NCI-H1436 treated with DMSO at 0.1 percent for 48 hours (cell line): ENCODE measurements at regions not wholly inside any gene's neighbourhood (a gene's known extent, or its start where the extent isn't known, plus 50 kb on each side); places are given as distances from the start of the nearest gene placed in this dataset.
"Not testable (repeated sequence)": the region's sequence is repeated elsewhere in the genome, so short reads cannot be mapped to it uniquely, and the experiment has no call there.

Source experiments
- DNase-seq: peaks from one replicate; lab custom pipeline; 2025; lab: John Stamatoyannopoulos, UW

DNA sequence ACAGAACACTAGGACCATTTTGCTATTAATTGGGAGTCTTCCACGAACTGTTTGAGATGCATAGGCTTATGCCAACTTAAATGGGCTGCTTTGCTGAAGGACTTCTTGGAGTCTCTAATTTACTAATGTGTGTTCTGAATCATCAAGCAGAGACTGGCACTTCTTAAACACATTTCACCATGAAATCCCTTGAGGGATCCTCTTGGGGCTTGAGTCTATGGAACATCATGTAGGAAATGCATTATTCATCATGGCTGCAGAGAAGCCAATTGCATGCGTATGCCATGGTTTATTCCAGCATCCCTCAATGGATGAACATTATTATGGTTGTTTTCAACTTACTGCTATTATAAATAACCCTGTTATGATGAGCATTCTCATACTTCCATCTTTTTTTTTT is 73.4 kb downstream of the FGD2 start:
- DNase-seq: no peak

DNA sequence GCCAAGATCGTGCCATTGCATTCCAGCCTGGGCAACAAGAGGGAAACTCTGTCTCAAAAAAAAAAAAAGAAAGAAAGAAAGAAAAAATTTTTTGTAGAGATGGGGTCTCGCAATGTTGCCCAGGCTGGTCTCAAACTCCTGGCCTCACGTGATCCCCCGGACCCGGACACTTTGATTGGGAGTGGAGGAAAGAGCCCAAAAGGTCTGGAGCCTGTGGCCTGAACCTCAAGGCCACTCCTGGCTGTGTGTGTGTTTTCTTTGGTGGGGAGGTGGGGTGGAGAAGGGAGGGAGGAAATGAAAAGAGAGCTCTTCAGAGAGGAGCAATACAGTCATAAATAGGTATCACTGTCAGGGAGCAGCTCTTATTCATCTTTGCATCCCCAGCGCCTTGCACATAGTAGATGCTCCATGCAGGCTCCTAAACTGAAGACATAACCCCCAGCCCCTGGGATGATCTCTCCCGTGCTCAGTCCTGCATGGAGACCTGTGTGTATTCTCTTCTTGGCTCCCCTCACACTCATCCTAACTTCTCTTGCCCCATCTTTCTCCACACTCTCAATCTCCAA is 75.7 kb downstream of the FGD2 start:
- no peak for DNase-seq

DNA sequence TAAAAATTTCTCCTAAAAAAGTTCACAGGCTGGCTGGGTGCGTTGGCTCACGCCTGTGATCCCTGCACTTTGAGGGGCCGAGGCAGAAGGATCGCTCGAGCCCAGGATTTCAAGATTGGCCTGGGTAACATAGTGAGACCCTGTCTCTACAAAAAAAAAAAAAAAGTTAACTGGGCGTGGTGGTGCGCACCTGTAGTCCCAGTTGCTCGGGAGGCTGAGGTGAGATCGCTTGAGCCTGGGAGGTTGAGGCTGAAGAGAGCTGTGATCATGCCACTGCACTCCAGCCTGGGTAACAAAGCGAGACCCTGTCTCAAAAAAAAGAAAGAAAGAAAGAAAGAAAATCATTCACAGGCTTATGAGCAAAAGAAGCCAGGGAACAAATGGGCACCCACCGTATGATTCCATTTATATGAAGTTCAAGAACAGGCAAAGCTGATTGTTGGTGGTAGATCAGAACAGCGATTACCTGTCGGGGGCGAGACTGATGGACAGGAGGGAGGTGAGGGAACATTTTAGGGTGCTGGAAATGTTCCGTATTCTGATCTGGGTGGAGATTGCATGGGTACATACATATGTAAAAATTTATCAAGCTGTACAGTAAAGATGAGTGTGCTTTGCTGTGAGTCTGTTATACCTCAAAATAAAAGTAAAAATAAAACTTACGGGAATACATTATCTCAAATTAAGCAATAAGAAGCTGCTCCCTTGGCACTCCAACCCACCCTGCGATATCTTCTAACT is 77.1 kb downstream of the FGD2 start:
- DNase-seq: no peak

DNA sequence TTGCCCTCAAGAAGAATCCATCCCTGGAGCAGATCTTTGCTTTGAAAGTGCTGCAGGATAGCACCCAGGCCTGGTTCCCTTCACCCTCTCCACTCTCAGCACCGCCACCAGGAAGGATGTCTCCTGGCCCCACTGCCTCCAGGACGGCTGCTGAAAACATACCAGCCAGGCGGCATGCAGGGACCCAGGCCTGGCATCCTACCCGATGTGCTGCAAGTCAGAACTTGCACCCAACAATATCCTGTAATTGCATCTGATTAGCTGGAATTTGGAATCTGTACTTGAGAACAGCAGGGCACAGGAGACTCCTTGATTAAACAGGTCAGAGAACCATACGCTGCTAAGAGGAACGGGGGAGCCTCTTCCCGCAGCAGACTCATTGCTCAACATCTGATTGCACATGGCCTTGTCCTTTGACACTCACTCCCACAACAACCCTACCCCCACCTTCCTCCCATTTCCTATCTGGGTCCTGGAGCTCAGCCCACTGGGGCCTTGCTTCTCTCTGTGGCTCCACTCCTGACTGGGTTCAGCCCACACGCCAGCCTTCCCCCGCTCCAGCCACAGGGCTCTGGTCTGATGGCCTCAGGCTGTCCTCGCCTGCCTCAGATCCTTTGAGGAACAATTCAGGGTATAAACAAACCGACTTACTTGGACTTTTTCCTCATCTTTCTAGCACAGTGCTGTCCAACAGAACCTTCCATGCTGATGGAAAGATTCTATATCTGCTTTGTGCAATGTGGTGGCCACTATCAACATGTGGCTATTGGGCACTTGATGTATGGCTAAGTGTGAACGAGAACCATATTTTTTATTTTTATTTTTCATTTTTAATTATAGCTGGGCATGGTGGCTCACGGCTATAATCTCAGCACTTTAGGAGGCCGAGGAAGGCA is 78.0 kb downstream of the FGD2 start:
- peak; percentile 50 for DNase-seq

DNA sequence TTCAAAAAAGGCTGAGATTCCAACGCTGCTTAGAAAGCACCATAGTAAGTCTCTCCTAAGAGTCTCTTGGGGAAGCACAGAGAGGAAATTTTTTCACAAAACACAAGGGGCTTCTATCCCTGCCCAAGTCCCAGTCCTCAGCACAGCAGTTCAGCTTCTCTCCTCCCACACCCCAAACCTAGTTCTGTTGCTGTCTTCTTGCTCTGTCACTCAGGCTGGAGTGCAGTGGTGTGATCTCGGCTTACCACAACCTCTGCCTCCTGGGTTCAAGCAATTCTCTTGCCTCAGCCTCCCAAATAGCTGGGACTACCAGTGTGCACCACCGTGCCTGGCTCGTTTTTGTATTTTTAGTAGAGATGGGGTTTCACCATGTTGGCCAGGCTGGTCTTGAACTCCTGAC is 79.2 kb downstream of the FGD2 start:
- not testable (repeated sequence) for DNase-seq

DNA sequence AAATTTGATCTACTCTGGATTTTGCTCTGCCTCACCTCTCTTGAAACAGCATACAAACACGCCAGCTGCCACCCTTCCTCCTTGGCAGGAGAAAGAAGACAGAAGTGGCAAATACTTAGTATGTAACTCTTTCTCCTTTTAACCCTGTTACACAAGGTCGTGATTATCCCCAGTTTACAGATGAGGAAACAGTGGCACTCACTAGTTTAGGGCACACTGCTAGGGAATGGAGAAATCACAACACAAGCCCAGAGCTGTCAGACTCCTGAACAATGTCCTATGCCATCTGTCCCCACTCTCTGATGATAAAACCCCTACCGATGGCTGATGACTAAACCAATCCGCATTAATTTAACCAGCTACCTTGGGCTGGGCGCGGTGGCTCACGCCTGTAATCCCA is 79.7 kb downstream of the FGD2 start:
- no peak for DNase-seq

DNA sequence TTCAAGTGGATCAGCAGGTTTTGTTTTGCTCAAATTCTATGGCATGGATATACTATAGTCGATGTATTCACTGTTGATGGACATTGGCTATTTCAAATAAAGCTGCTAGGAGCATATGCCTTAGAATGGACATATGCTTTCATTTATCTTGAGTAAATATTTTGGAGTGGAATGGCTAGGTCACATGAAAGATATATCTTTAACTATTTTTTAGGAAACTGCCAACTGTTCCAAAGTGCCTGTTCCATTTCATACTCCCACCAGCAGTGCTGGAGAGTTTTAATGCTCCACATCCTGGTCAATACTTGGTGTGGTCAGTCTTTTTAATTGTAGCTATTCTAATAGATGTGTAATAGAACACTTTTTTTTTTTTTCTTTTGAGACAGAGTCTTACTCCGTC is 81.1 kb upstream of the PIM1 start:
- DNase-seq: no peak

DNA sequence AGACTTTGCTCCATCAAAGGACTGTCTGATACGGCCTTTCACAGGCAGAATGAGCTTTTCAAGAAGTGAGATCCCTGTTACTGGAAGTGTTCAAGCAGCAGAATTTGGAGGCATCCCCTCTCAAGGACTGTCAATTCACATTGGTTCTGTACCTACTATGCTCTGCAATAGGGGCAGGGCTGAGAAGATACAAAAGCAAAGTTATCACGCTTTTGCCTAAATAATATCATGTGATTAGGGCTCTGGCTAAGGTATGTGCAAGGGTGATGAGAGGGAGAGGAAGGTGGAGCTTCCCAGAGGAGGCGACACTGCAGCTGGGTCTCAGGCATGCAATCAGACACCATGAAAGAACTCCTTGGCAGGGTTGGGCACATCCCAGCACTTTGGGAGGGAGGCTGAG is 80.2 kb upstream of the PIM1 start:
- no peak for DNase-seq

DNA sequence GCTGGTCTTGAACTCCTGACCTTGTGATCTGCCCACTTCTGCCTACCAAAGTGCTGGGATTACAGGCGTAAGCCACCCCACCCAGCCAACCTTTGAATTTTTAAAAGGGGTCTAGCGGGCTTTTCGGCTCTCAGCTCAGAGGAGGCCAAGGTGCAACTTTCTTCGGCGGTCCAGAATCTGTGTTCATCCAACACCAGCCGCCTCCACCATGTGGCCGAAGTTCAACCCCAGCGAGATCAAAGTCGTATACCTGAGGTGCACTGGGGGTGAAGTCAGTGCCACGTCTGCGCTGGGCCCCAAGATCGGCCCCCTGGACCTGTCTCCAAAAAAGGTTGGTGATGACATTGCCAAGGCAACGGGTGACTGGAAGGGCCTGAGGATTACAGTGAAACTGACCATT is 78.8 kb upstream of the PIM1 start:
- DNase-seq: not testable (repeated sequence)

DNA sequence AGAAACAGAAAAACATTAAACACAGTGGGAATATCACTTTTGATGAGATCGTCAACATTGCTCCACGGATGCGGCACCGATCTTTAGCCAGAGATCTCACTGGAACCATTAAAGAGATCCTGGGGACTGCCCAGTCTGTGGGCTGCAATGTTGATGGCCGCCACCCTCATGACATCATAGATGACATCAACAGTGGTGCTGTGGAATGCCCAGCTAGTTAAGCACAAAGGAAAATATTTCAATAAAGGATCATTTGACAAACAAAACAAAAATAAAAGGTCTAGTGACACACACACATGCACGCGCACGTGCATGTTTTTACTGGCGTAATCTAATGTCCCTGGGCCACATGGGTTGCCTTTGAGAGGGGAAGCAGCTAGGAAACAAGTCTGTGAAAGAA is 78.4 kb upstream of the PIM1 start:
- not testable (repeated sequence) for DNase-seq

DNA sequence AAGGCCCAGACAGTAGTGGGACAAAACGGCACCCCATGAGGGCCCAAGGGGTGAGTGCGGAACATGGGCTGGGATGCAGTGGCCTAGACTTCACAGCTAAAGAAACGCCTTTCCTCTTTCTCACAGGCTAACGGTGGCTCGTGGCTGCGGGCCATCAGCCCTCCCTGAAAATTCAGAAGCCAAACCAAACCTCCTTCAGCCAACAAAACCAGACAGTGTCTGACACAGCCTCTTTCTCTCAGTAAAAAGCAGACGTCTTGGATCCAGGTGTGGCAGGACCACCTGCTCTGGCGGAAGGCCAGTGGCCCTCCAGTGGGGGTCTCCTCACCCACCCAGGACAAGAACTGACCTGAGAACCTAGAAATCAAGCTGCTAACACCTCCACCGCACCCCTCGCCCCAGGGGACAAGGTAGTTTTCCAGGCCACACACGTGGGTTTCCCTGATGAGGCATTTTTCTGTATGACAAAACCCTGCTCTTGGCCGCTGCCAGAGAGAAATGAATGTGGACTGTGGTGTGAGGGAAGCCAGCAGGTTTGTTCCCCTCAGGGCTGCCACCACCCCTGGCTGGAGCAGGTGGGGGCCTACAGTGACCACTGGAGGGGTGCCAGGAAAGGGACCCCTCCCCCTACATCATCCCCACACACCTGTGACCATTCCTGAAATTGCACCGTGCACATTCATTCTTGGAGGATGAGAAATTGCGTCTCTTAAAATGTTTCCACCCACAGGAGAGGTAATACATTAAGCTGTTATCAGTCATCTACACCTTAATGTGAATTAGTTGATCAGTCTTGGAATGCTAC is 76.8 kb upstream of the PIM1 start:
- DNase-seq: no peak

DNA sequence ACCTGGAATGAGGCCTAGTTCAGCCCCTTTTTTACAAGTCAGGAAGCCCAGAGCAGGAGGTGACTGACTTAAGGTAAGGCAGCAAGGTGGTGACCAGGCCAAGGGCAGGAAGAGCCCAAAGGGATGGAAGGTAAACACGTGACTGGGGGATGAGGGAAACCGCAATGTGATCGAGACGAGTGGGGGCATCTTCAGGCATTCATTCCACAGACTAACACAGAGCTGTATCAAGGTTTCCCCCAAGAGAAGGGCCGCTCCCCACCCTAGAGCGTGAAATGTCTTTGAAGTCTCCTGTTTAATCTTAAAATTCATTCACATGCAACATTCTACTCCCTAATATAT is 76.3 kb upstream of the PIM1 start:
- DNase-seq: no peak

DNA sequence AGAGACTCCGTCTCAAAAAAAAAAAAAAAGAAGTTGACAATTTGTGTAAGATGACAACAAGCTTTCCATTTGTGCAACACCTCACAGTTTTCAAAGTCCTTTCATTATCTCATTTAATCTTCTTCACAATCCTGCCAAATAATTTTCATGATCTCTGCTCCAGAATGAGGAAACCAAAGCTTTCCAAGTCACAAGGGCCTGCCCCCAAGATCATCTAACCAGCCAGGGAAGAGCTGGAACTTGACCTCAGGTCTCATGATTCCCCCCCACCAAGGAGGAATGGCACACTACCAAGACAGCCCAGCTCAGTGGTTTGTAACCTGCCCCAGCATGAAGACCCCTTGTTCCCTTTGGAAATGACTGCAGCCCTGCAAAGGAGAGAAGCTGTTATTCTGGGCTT is 74.0 kb upstream of the PIM1 start:
- DNase-seq: no peak

DNA sequence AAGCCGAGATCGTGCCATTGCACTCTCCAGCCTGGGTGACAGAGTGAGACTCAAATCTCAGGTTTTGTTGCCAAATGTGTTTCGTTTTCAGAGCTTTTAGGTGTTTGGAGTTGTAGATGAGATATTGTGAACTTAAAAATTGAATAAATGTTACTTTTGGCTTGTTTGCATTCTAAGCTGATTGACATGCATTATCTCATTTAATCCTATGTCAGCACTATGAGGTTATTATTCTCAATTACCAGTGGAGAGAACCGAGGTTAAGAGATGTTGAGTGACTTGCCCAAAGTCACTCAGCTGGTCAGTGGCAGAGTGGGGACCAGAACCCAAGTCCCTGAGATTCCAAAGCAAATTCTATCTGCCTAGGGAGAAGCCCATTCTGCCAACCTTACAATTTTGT is 72.6 kb upstream of the PIM1 start:
- no peak for DNase-seq

DNA sequence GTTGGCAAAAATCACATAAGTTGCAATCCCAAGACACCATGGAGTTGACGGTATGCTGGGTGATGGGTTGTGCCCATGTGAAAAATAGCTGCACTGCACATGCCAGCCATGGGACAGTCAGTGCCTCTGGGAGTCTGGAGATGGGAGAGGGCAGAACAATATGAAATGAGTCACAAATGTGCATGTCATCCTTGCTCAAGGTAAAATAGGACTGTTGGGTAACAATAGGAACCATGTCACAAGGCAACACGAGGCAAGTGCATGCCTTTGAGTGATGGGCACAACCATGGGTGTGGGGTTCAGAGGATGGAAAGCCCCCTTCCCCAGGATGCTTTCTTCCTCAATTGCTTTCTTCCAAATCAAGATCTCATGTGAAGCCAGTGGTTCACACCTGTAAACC is 70.5 kb upstream of the PIM1 start:
- no peak for DNase-seq

DNA sequence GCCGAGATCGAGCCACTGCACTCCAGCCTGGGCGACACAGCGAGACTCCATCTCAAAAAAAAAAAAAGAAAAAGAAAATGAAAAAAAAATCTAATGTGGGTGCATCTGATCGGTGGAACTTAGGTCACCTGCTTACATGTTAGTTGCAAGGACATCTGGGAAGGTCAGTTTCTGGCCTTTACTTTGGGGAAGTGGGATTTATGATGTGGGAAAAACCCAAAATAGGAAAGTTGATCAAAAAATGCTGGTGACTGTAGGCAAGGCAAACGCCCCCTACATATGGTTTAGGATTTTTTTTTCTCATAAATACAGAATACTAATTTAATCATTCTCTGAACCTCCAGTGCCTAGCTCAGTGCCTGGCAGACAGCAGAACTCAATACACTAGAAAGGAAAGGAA is 69.2 kb upstream of the PIM1 start:
- DNase-seq: no peak

DNA sequence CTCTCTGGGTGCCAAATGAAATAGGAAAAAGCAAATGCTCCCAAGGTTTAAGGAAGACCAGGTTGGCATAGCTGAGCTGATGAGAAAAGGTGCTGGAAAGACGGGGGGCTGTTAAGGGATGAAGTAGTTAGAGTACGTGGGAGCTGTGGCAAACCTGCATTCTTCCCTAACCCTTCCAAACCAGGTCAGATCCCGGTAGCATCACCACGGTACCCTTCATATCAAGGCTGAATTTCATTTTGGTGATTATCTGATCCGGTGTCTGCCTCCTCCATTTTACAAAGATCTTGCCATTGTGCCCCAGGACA is 68.0 kb upstream of the PIM1 start:
- DNase-seq: no peak

DNA sequence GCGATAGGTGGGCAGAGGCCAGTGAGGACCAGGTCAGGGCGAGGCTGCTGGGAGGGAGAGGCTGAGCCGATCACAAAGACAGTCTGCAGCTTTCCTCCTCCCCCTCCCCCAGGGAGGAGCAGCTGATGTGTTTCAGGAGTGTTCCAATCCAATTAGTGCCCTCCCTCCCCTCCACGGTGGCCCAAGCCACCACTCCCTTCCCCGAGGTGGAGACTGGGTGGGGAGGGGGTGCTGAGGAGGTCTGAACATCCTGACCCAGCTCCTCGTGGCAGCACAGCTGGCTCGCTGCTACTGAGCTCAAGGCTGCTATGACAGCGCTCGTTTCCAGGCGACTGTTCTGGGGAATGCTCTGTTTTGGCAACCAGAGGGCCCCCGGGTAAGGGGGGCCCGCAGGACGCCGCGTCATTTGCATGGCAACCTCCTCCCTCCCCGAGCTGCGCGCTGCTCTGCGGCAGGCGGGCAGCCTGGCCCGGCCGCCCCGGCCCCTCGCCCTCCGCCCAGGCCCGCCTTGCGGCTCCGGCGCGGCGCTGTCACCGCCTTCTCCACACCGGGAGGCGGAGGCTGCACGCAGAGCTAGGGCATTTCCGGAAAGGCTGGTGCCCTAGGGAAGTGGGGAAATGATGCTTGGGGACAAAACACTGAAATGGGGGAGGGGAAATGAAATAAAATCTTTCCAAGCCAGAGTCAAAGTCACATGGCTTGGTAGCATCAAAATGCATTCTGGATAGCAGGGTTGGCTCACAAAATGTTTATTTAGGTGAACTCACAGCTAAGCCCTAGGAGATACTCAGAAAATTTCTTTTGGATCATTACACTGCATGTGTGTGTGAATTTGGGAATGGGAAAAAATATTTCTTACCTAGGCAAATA is 67.4 kb upstream of the PIM1 start:
- DNase-seq: peak; percentile 72

DNA sequence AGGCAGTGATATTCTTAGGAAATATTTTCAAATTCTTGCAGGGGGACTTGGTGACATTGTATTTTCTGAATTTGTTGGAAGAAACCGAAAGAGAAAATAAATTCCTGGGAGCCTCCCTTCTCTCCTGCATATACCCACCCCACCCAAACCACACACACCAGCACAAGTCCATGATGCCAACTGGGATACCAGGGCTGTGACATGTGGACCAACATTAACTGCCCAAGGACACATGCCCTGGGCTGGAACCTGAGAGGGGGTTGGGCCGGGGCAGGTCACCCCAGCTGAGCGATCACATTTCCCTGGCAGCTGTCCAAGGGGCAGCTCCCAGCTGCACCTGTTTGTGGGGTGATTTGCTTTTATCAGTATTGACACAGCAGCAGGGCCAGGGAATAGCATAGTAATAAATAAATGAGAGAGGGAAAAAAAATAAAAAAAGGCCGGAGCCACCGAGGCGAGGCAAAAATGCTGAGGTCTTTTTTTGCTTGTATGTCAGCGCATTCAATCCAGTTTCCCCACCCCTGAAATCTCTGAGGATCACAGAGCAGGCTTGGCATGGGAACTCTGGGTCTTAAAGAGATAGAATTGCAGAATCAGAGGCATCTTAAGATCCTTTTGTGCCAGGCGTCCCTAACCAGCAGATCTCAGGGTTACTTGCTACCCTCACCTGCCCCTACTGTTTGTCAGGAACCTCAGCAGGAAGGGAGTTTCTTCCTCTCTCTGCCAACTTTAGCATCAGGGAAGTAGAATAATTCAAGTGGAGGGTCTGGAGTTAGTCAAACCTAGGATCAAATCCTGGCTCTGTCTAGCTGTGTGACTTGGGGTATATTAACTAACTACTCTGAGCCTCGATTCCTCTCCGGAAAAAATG is 66.5 kb upstream of the PIM1 start:
- peak; percentile 42 for DNase-seq

DNA sequence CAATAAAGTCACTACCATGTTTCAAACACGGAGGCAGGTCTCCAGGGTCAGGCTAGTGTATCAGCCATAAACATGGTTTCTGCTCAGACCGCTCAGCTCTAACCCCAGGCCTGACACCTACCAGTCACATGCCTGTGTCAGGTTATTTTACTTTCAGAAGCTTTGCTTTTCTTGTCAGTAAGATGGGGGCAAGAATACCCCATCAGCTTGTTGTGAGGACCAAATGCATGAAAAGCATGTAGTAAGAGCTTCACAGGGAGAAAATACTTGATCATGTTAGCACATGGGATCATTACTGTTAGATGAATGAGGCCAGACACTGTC is 65.2 kb upstream of the PIM1 start:
- no peak for DNase-seq
